NCI-H2081 (cell line): ENCODE measurements at regions not wholly inside any gene's neighbourhood (a gene's known extent, or its start where the extent isn't known, plus 50 kb on each side); places are given as distances from the start of the nearest gene placed in this dataset.
"Not testable (repeated sequence)": the region's sequence is repeated elsewhere in the genome, so short reads cannot be mapped to it uniquely, and the experiment has no call there.

Experiments used
- DNase-seq, 2 experiments: peaks; one replicate each; lab custom pipeline; 2025; lab: John Stamatoyannopoulos, UW

- peak; percentile 33 to 39 for DNase-seq
Observed at GRCh38 chr17:71084219-71084618, 914.9 kb downstream of the KCNJ2 start.

DNA sequence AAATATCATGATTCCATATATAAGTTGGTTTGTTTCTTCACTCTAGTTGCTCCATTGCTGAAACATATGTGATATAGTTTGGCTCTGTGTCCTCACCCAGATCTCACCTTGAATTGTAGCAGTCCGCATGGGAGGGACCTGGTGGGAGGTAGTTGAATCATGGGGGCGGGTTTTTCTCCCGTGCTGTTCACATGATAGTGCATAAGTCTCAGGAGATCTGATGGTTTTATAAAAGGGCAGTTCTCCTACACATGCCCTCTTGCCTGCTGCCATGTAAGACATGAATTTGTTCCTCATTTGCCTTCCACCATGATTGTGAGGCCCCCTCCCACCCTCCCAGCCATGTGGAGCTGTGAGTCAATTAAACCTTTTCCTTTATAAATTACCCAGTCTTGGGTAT lies 915.5 kb downstream of the KCNJ2 start:
- no peak for DNase-seq

- DNase-seq, result no peak
Observed at GRCh38 chr17:71085238-71086033, 916.1 kb downstream of the KCNJ2 start.

- no peak for DNase-seq
Observed at GRCh38 chr17:71089431-71089830, 920.1 kb downstream of the KCNJ2 start.

- no peak for DNase-seq
Observed at GRCh38 chr17:71098071-71098470, 928.7 kb downstream of the KCNJ2 start.

- DNase-seq, result no peak
Observed at GRCh38 chr17:71099003-71099714, 929.8 kb downstream of the KCNJ2 start.

- no peak for DNase-seq
Observed at GRCh38 chr17:71102777-71103176, 933.4 kb downstream of the KCNJ2 start.

GRCh38 chr17:71104225-71104624 lies 934.9 kb downstream of the KCNJ2 start:
- no peak for DNase-seq

DNA sequence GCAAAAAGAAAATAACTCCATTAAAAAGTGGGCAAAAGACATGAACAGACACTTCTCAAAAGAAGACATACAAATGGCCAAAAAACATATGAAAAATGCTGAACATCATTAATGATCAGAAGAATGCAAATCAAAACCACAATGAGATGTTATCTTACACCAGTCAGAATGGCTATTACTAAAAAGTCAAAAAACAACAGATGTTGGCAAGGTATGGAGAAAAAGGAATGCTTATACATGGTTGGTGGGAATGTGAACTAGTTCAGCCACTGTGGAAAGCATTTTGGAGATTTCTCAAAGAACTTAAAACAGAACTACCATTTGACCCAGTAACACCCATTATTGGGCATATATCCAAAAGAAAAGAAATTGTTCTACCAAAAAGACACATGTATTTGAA lies 936.7 kb downstream of the KCNJ2 start:
- not testable (repeated sequence) for DNase-seq

DNA sequence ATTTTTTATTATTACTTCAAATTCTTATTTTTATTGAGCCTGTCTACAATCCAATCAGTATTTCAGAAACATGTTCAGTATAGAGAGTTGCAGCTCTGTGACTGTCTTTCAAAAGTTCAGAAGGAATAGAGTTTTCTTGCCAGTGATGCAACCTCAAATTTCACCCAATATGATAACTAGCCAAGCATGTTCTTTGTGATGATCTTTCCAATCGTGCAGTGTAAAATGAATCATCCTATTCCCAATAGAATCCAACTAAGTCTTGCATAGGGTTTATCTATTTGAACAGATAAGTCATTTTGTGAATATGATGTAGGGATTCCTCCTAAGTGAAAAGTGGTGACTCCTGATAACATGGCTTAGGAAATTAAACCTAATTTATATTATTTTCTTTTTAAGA lies 937.8 kb downstream of the KCNJ2 start:
- no peak for DNase-seq

DNA sequence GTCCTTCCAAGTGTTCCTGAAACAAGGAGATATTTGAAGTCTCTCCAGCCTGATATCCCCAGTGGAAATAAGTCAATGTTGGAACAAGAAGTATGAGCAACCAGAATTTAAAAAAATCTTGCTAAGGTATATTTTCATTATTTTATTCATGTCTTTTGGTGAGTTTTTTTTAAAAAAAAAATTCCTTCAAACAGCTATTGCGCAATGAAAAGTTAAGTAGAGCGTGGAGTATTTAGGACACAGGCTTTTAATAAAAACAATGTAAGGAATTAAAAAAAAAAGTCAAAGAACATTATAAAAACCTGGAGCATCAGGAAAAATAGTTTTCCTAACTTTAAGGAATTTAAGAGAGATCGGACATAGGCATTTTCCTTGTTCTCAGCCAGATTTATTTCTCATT lies 940.4 kb downstream of the KCNJ2 start:
- DNase-seq, result no peak

DNA sequence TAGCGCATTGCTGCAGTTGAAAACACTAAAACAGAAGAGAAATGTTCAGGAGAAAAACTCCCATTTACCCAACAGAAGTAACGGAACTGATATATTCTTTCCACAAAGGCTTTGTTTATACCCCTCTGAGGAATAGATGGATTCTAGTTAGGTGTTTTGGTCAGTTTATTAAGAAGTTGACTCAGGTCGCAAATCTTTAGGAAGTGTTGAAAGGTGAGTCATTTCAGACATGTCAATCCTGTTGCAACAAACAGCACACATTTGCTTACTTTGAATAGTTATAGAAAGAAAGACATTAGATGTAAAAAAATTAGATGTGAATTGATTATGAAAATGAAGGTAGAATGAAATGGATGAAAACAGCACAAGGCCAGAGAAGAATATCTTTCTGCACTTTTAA lies 941.0 kb downstream of the KCNJ2 start:
- no peak for DNase-seq

DNA sequence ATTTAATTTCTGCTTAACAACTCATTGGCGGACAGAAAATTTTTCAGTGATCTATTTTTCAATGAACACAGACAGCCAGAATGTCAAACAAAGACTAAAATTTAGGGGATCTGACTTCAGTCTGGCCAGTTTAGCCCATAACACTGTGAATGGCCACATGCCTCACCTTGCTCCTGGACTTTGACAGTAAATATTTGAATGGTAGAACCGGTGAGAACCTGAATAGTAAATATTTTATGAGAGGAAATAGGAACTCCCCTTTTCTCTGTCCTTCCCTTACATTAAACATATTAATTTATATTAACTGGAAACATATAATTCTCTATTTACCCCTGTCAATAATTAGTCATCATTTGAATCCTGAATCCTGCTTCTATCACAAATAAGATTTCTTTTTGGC lies 942.1 kb downstream of the KCNJ2 start:
- DNase-seq, result no peak

DNA sequence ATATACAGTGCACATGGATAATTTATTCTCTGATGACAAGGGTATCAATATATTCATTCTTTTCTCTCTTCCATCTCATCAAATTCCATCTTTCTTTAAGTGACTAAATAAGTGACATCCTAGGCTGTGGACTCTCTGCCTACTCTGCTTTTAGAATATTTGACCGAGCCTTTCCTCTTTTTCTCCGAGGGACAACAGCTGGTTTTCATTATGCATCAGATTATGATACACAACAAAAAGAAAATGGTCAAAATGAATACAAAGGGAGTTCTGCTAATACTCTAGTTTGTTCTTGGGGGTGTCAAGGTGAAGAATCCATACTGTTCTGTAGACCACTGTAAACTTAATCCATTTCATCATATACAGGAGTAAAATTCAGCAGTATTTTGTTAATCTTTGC lies 942.6 kb downstream of the KCNJ2 start:
- no peak for DNase-seq

GRCh38 chr17:71113347-71113746 lies 944.0 kb downstream of the KCNJ2 start:
- DNase-seq, result no peak

GRCh38 chr17:71114911-71115668 lies 945.8 kb downstream of the KCNJ2 start:
- DNase-seq, result no peak

DNA sequence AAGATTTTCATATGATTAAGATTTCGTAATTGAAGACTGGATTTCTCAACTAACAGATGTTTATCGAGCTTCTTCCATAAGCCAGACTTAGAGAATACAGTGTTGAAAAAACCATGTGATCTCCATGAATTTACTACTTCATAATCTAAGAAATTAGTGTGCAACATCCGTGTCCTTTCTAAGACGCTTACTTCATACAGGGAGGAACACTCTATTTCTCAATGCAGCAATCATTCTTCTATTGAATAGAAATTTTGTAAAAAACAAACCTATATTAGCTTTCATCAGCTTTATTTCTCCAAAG lies 946.3 kb downstream of the KCNJ2 start:
- DNase-seq, result no peak

DNA sequence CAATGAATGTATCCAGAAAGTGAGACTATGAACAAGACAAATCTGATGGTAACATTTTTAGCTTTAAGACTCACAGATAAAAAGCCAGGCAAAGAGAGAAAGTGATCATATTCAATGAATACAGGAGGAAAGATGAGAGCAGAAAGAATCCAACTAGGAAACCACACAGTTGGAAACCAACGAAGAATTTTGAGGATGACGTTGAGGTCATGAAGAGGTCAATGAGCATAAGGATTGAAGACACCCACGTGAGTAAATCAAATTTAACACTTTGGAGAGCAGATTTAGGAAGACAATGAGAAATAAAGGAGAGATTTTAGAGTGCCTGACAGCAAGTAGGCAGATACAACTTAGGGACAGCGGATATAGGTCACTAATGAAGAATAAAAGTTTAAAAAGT lies 948.1 kb downstream of the KCNJ2 start:
- no peak for DNase-seq

- DNase-seq, result peak; percentile 77 to 82
Observed at GRCh38 chr17:71118039-71118438, 948.7 kb downstream of the KCNJ2 start.

- DNase-seq, result no peak
Observed at GRCh38 chr17:71127416-71127815, 958.1 kb downstream of the KCNJ2 start.

GRCh38 chr17:71142333-71142732 lies 973.0 kb downstream of the KCNJ2 start:
- peak in 1 of 2 experiments; percentile 49 for DNase-seq

DNA sequence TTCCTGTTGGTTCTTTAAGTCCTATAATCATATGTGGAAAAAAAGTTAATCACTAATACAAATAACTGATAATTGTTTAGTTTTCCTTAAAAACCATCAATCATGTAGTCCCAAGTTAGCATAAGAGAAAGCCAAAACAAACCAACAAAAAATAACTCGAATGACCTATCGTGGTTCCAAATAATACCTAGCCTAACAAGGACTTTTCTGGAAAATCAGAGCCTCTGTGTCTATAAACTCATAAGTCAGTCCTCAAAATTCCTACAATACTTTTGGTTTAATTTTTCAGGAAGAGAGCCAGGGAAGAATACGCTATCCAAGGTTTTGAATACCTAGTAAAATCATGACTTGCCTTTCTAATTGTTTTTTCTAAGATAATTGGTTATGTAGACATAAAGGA lies 975.3 kb upstream of the SOX9 start:
- DNase-seq, result no peak

DNA sequence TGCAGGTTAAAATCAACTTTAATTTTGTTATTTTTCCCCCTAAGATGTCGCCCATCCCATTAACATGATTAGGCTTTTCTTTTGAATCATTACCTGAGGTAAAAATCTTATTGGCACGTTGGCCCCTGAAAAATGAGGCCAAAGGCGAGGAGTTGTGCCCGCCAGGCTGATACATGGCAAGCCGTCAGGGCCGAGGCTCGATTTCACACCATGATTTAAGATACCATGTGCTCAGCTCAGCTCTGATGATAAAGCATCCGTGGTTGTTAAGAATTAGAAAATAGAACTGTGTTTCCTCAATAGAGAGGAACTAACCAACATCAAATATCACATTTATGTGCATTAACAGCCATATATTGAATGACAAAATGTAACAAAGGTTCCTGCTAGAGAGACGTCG lies 972.9 kb upstream of the SOX9 start:
- DNase-seq, result no peak
